Lower leg skin (tissue), 4 donors: ENCODE measurements at regions not wholly inside any gene's neighbourhood (a gene's known extent, or its start where the extent isn't known, plus 50 kb on each side); places are given as distances from the start of the nearest gene placed in this dataset.

ENCODE experiments used
- DNase-seq, 2 donors: peaks; one replicate each; pipeline ENCODE4 v3.0.0-alpha.2; 2019; ENCODE audit warnings: low spot score in 2 of 2
- H3K4me3 ChIP-seq: fragments of 200-600 bp; sonication (generic); 2 replicates; pipeline ENCODE4 v1.5.1; 2017; ENCODE audit warnings: mild to moderate bottlenecking, low read depth; ENCODE audit not compliant: poor library complexity, severe bottlenecking
- POLR2A ChIP-seq, 2 donors: fragments of 450-650 bp; IDR thresholded peaks; one replicate each; pipeline ENCODE4 v1.6.1; 2016 to 2017; ENCODE audit warnings: antibody characterized with exemption in 2 of 2, mild to moderate bottlenecking in 1 of 2, moderate library complexity in 1 of 2
- WGBS, 2 donors: methylation state at CpG; one replicate each; pipeline ENCODE4 v1.1.5; 2018; 5-methylcytosine and 5-hydroxymethylcytosine counted together
- intact Hi-C: fragments of 100-400 bp; cut with DNase I; formaldehyde crosslinking; loops from one replicate; pipeline ENCODE4 v1.15.0; 2023; ENCODE audit warnings: low total_unique reads
- TF ChIP-seq, protein P1 (sequence below), 3 donors: fragments of 450-650 bp; IDR thresholded peaks; one replicate each; pipeline ENCODE4 v1.5.1; 2016; ENCODE audit warnings: antibody characterized with exemption in 3 of 3, mild to moderate bottlenecking in 3 of 3, moderate library complexity in 2 of 3

DNA sequence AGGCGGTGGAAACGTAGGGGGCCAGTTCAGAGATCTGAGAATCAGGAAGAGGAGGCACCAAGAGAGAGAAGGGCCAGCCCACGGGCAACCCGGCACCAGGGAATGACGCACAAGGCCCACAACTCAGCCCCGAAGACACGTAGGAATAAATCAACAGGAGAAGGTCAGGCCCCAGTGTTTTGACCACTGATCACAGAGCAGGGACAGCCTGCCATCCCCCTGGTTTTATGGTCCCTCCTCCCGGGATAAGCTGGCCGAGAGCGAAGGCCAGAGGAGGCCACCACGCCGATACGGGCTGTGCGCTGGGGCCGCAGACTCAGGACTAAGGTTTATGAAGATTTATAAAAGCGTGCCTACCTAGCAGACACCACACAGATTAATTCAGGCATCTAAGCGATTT is 341.4 kb downstream of the ZNF516 start:
- no peak for DNase-seq

DNA sequence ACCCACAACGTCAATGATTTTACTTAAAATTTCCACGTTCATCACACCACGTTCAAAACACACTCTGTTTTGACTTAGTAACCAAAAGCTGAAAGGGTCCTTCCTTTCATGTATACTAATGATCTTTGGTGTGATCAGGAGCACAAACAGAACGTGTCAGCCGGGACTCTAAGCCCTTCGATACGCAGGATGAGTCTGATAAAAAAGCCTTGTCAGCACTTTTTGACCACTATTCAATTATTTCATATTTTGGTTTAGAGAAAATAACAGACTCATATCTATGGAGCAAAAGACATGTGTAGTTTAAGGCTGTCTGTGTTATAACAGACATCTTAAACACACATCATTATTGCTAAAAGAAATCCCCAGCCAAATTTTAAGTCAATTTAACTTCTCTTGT is 345.3 kb downstream of the ZNF516 start:
- TF ChIP-seq, protein P1, sequence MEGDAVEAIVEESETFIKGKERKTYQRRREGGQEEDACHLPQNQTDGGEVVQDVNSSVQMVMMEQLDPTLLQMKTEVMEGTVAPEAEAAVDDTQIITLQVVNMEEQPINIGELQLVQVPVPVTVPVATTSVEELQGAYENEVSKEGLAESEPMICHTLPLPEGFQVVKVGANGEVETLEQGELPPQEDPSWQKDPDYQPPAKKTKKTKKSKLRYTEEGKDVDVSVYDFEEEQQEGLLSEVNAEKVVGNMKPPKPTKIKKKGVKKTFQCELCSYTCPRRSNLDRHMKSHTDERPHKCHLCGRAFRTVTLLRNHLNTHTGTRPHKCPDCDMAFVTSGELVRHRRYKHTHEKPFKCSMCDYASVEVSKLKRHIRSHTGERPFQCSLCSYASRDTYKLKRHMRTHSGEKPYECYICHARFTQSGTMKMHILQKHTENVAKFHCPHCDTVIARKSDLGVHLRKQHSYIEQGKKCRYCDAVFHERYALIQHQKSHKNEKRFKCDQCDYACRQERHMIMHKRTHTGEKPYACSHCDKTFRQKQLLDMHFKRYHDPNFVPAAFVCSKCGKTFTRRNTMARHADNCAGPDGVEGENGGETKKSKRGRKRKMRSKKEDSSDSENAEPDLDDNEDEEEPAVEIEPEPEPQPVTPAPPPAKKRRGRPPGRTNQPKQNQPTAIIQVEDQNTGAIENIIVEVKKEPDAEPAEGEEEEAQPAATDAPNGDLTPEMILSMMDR (IDR thresholded peaks at IDR 0.05) = no peak
- no peak for TF ChIP-seq POLR2A (IDR thresholded peaks at IDR 0.05)
- DNase-seq = no peak
- WGBS, 2 donors = 88 to 92% methylated on average over 7 of the region's 7 CpGs
- intact Hi-C loops = no loop called here
- H3K4me3 ChIP-seq = no peak overlapping the region

More for the DNA sequence above, 341.4 kb downstream of the ZNF516 start:
- 83 to 88% methylated on average over 17 of the region's 17 CpGs for WGBS, 2 donors
- intact Hi-C loops = no loop called here
- H3K4me3 ChIP-seq = no peak overlapping the region
- TF ChIP-seq, protein P1 (IDR thresholded peaks at IDR 0.05) = no peak
- TF ChIP-seq POLR2A (IDR thresholded peaks at IDR 0.05) = no peak

DNA sequence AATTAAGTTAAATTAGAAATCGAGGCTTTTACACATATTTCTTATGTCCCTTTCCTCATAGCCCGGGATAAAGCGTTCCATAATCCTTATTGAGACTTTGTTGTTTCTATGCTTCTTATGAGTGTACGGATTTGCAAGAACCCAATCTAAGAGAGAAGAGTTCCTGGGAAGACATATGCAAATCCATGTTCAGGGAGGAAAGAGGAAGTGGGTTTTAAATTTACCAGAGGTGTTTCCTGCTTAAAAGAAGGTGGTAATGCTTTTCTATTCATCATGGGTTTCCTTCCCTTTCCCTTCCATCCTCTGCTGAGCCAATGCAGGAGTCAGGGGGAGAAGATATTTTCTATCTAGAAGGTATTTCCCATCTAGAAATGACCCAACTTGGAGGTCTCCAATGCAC is 345.8 kb downstream of the ZNF516 start:
- DNase-seq = no peak
- WGBS, 2 donors = 87 to 93% methylated on average over 4 of the region's 4 CpGs
- intact Hi-C loops = no loop called here
- no peak overlapping the region for H3K4me3 ChIP-seq
- TF ChIP-seq POLR2A (IDR thresholded peaks at IDR 0.05) = no peak
- TF ChIP-seq, protein P1 (IDR thresholded peaks at IDR 0.05) = no peak

DNA sequence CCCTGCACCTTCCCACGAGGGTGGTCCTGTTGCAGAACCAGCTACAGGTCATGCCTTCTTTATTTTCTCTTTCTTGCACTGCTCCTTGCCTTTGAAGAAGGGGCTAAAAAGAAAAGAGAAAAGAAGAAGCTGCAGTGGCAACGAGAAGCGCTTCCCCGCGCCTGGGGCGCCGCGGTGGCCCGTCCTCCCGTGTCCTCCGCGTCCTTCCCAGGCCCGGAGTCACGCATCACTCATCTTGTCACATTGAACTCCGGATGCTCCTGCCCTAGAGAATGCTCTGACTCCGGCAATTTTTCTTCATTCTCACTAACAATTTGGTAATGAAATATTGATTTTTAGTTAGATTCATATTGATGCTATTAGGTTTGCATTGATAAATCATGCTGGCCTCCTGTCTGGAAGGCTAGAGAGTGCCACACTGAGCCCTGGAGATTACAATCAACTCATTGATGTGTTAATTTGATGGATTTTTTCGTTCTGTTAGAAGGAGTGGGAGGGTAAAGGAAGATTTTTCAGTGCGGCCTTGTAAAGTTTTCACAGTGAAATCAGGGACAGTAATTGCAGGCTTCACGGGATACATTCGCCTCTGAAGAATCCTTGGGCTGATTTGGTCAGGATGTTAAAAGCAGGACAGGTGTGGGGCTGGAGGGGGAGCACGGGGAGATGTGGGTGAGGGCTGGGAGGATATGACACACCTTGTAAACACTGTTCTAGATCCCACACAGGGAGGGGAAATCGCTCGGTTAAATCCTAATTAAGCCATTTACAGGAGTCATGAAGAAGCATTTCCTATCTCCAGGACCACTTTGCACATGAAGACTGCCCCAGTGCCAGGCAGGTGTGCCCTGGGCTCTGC is 349.3 kb downstream of the ZNF516 start:
- no peak overlapping the region for H3K4me3 ChIP-seq
- DNase-seq = no peak
- 63 to 72% methylated on average over 23 of the region's 23 CpGs for whole genome bisulfite sequencing, 2 donors
- intact Hi-C loops = no loop called here
- TF ChIP-seq, protein P1 (IDR thresholded peaks at IDR 0.05) = no peak
- no peak for TF ChIP-seq POLR2A (IDR thresholded peaks at IDR 0.05)

DNA sequence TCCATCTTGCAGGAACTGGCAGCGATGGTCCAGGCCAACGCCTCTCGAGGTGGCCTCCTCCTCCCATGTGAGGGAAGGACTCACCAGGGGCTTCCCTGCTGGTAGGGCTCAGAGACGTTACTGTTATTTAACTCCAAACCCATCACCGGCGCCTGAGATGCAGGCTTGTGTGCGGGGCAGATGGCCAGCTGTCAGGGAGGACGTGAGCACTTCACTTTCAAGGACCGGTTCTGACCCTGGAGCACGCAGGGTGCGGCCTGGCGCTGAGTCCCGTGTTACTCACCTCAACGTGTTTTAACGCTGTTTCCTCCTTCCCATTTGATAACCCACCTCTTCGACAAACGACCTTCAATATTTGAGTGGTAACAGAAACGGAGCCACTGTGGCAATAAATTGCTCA is 350.2 kb downstream of the ZNF516 start:
- intact Hi-C loops = no loop called here
- no peak overlapping the region for H3K4me3 ChIP-seq
- TF ChIP-seq POLR2A (IDR thresholded peaks at IDR 0.05) = no peak
- TF ChIP-seq, protein P1 (IDR thresholded peaks at IDR 0.05) = no peak
- 78 to 81% methylated on average over 16 to 17 of the region's 18 CpGs for WGBS, 2 donors
- no peak for DNase-seq
